Peyer's patch (tissue), 4 donors: ENCODE measurements at regions not wholly inside any gene's neighbourhood (a gene's known extent, or its start where the extent isn't known, plus 50 kb on each side); places are given as distances from the start of the nearest gene placed in this dataset.

ENCODE experiments used
- POLR2A ChIP-seq, 2 donors: fragments of 450-650 bp; IDR thresholded peaks; one replicate each; pipeline ENCODE4 v1.5.1; 2017; ENCODE audit warnings: antibody characterized with exemption in 2 of 2, mild to moderate bottlenecking in 2 of 2, moderate library complexity in 2 of 2
- TF ChIP-seq, protein P1 (sequence below), 6 experiments: fragments of 450-650 bp in 4 of 6; fragments of 200-600 bp in 2 of 6; sonication (generic) in 1 of 6; IDR thresholded peaks; one replicate each; pipeline ENCODE4 v1.5.1; 2017 to 2019; ENCODE audit warnings: antibody characterized with exemption in 6 of 6, mild to moderate bottlenecking in 3 of 6, moderate library complexity in 1 of 6

DNA sequence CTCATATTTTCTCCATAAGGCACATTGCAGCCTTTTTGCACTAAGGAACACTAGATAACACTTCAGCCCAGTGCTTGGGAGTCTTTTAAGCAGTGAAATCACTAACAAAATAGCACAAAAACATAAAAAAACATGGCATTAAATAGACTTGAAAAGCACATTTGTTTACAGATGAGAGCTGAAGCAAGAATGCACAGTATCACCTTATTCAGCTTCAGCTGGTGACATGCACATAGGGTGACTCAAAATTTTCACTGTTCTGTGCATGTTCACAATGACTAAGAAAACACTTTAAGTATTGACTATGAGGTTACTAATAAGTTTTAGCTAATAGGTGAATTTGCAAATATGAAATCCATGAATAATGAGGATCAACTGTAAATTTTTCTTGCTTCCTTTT lies 293.9 kb upstream of the TARS1 start:
- TF ChIP-seq, protein P1, sequence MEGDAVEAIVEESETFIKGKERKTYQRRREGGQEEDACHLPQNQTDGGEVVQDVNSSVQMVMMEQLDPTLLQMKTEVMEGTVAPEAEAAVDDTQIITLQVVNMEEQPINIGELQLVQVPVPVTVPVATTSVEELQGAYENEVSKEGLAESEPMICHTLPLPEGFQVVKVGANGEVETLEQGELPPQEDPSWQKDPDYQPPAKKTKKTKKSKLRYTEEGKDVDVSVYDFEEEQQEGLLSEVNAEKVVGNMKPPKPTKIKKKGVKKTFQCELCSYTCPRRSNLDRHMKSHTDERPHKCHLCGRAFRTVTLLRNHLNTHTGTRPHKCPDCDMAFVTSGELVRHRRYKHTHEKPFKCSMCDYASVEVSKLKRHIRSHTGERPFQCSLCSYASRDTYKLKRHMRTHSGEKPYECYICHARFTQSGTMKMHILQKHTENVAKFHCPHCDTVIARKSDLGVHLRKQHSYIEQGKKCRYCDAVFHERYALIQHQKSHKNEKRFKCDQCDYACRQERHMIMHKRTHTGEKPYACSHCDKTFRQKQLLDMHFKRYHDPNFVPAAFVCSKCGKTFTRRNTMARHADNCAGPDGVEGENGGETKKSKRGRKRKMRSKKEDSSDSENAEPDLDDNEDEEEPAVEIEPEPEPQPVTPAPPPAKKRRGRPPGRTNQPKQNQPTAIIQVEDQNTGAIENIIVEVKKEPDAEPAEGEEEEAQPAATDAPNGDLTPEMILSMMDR (IDR thresholded peaks at IDR 0.05): no peak
- TF ChIP-seq POLR2A (IDR thresholded peaks at IDR 0.05): no peak
